ENCODE measurements at regions not wholly inside any gene's neighbourhood (a gene's known extent, or its start where the extent isn't known, plus 50 kb on each side); places are given as distances from the start of the nearest gene placed in this dataset.

- H3K4me1 ChIP-seq (ENCODE audit: control insufficient read depth in 5 of 5, insufficient read depth in 5 of 5, low read length in 5 of 5) = peaks cover 0 to 8% (median 3%) of the 10 kb centered on the region in 5 donors
- H3K4me3 ChIP-seq = no peak overlapping the region
- ATAC-seq (ENCODE audit: insufficient read depth, low FRiP score) (peak; percentile 78), DNase-seq (peak in 2 of 3 donors; percentile 60 to 71)
- H3K27ac ChIP-seq (ENCODE audit: low read depth in 1 of 2, low read length in 1 of 2) = peak overlapping the region in 1 of 2 donors; percentile 74
- 55 to 74% methylated on average over 4 of the region's 4 CpGs for WGBS, 2 donors
- H3K36me3 ChIP-seq (ENCODE audit: control insufficient read depth in 4 of 4, insufficient read depth in 4 of 4, low read length in 4 of 4) = no peaks in the 10 kb centered on the region
- peaks cover 0 to 9% (median 5%) of the 10 kb centered on the region in 4 donors for H3K9me3 ChIP-seq (ENCODE audit: control insufficient read depth in 4 of 4, insufficient read depth in 3 of 4, low read length in 3 of 4)
- H3K27me3 ChIP-seq (ENCODE audit: control insufficient read depth in 3 of 3, insufficient read depth in 3 of 3, low read length in 2 of 3) = no peaks in the 10 kb centered on the region
- no peak for TF ChIP-seq CTCF (IDR thresholded peaks at IDR 0.05; ENCODE audit: control extremely low read depth, extremely low read depth)
- no peak overlapping the region for H3K9ac ChIP-seq (ENCODE audit: insufficient read depth in 1 of 2, low read length in 2 of 2)
Measured at GRCh38 chr5:82405618-82406204, 127.6 kb upstream of the RPS23 start.

- 52 to 79% methylated on average over 2 of the region's 2 CpGs for WGBS, 2 donors
- Histone ChIP-seq H3K27me3 (ENCODE audit: control insufficient read depth in 3 of 3, insufficient read depth in 3 of 3, low read length in 2 of 3) (no peaks in the 10 kb centered on the region), H3K4me1 (ENCODE audit: control insufficient read depth in 5 of 5, insufficient read depth in 5 of 5, low read length in 5 of 5) (peaks cover 0 to 8% (median 3%) of the 10 kb centered on the region in 5 donors), H3K9me3 (ENCODE audit: control insufficient read depth in 4 of 4, insufficient read depth in 3 of 4, low read length in 3 of 4) (peaks cover 0 to 9% (median 5%) of the 10 kb centered on the region in 4 donors), H3K9ac (ENCODE audit: insufficient read depth in 1 of 2, low read length in 2 of 2) (no peak overlapping the region), H3K27ac (ENCODE audit: low read depth in 1 of 2, low read length in 1 of 2) (no peak overlapping the region), H3K36me3 (ENCODE audit: control insufficient read depth in 4 of 4, insufficient read depth in 4 of 4, low read length in 4 of 4) (no peaks in the 10 kb centered on the region), H3K4me3 (no peak overlapping the region)
- ATAC-seq (ENCODE audit: insufficient read depth, low FRiP score) = no peak
- no peak for DNase-seq
- no peak for TF ChIP-seq CTCF (IDR thresholded peaks at IDR 0.05; ENCODE audit: control extremely low read depth, extremely low read depth)
Measured at GRCh38 chr5:82405161-82405560, 127.0 kb upstream of the RPS23 start.

GRCh38 chr5:82404382-82404945 is 126.3 kb upstream of the RPS23 start:
- Histone ChIP-seq H3K4me3 (no peak overlapping the region), H3K27me3 (ENCODE audit: control insufficient read depth in 3 of 3, insufficient read depth in 3 of 3, low read length in 2 of 3) (no peaks in the 10 kb centered on the region), H3K9me3 (ENCODE audit: control insufficient read depth in 4 of 4, insufficient read depth in 3 of 4, low read length in 3 of 4) (peaks cover 0 to 9% (median 5%) of the 10 kb centered on the region in 4 donors), H3K9ac (ENCODE audit: insufficient read depth in 1 of 2, low read length in 2 of 2) (no peak overlapping the region), H3K36me3 (ENCODE audit: control insufficient read depth in 4 of 4, insufficient read depth in 4 of 4, low read length in 4 of 4) (no peaks in the 10 kb centered on the region), H3K27ac (ENCODE audit: low read depth in 1 of 2, low read length in 1 of 2) (no peak overlapping the region), H3K4me1 (ENCODE audit: control insufficient read depth in 5 of 5, insufficient read depth in 5 of 5, low read length in 5 of 5) (peaks cover 0 to 8% (median 3%) of the 10 kb centered on the region in 5 donors)
- DNase-seq = no peak
- 71 to 89% methylated on average over 3 of the region's 3 CpGs for WGBS, 2 donors
- TF ChIP-seq CTCF (IDR thresholded peaks at IDR 0.05; ENCODE audit: control extremely low read depth, extremely low read depth) = no peak
- no peak for ATAC-seq (ENCODE audit: insufficient read depth, low FRiP score)
